GM21576 (cell line): ENCODE measurements at regions not wholly inside any gene's neighbourhood (a gene's known extent, or its start where the extent isn't known, plus 50 kb on each side); places are given as distances from the start of the nearest gene placed in this dataset.

Experiments
- ATAC-seq: cut with Tn5 transposase; IDR thresholded peaks from one replicate; pipeline ENCODE4 v1.9.1; 2021; ENCODE audit warnings: mild to moderate bottlenecking, moderate library complexity; ENCODE audit not compliant: unreplicated experiment

DNA sequence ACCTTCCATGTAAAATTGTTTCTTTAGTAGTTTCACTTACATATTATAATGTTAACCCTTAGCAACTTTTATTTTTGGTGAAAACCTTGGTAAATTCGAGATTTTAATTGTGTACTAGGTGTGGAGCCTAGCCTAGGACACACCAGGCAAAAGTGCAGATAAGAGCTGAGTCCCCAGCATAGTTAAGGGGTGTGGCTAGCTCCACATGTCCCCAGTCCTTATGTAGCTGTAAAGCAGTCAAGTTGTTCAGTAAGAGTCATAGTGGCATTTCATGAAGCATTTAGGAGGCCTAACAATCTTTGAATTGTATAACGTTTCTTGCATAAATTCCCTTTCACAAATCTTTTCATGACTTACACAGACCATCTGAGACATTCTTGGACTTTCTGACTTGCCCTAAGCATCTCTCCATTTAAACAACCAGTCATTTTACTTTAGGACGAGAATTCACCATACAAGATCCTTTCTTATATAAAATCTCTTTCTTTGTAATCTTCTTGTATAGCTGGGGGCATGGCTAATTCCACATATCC, 53.8 kb upstream of the INHBA start:
- ATAC-seq = no peak

DNA sequence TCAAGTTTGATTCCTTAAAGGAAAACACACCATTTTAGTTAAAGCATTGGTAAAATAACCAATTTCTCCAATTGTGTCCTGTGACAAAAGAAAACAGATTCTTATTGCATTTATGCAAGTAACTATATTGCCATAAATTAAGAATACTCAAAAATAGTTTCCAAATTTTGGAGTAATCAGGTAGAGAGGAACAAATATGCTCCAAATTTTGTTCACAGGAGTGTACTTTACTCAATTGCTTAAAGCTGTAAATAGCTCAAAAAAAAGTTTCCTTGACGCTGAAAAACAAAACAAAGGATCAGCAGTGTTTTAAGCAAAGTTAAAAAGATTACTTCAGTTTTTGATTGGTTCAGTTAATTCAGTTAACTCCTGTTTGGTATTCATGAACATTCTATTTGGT, 52.2 kb upstream of the INHBA start:
- no peak for ATAC-seq

DNA sequence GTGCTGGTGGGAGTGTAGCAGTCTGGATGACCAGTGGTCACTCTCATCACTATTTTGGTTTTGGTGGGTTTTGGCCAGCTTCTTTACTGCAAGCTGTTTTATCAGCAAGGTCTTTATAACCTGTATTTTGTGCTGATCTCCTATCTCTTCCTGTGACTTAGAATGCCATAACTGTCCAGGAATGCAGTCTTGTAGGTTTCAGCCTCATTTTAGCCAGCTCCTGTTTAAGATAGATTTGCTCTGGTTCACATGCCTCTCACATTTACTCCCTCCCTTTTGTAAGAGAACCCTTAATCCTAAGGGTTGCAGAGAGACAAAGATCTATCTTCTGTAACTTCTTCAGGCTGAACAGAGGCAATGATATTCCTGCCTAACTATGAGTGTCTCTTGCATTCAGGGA, 51.2 kb upstream of the INHBA start:
- ATAC-seq = no peak
